HEK293 (cell line): ENCODE measurements at regions not wholly inside any gene's neighbourhood (a gene's known extent, or its start where the extent isn't known, plus 50 kb on each side); places are given as distances from the start of the nearest gene placed in this dataset.

Experiments used
- KLF9 ChIP-seq: fragments of 450-650 bp; formaldehyde crosslinking; IDR thresholded peaks from 2 replicates; pipeline ENCODE4 v1.5.1; 2016; ENCODE audit warnings: missing biosample characterization, missing genetic modification characterization, low read depth
- MYNN ChIP-seq: fragments of 450-650 bp; formaldehyde crosslinking; IDR thresholded peaks from 2 replicates; pipeline ENCODE4 v1.5.1; 2016; ENCODE audit warnings: missing biosample characterization, missing genetic modification characterization, borderline replicate concordance
- RBAK ChIP-seq: fragments of 450-650 bp; formaldehyde crosslinking; IDR thresholded peaks from 2 replicates; pipeline ENCODE4 v1.5.1; 2016; ENCODE audit warnings: missing biosample characterization, missing genetic modification characterization
- ZBTB26 ChIP-seq: fragments of 450-650 bp; formaldehyde crosslinking; optimal IDR thresholded peaks from 2 replicates; pipeline ENCODE3; 2016; ENCODE audit warnings: missing biosample characterization, mild to moderate bottlenecking, missing genetic modification characterization
- ZNF175 ChIP-seq: fragments of 450-650 bp; formaldehyde crosslinking; IDR thresholded peaks from 2 replicates; pipeline ENCODE4 v1.5.1; 2016; ENCODE audit warnings: missing biosample characterization, missing genetic modification characterization
- ZNF302 ChIP-seq: fragments of 450-650 bp; formaldehyde crosslinking; IDR thresholded peaks from 2 replicates; pipeline ENCODE4 v1.5.1; 2016; ENCODE audit warnings: missing biosample characterization, missing genetic modification characterization, low read depth
- ZNF362 ChIP-seq: fragments of 450-650 bp; formaldehyde crosslinking; IDR thresholded peaks from 2 replicates; pipeline ENCODE4 v1.5.1; 2016; ENCODE audit warnings: missing biosample characterization, missing genetic modification characterization
- TF ChIP-seq, protein P1 (sequence below): fragments of 450-650 bp; formaldehyde crosslinking; IDR thresholded peaks from 2 replicates; pipeline ENCODE4 v1.5.1; 2016; ENCODE audit warnings: missing biosample characterization, missing genetic modification characterization
- TF ChIP-seq, protein P2 (sequence below): fragments of 450-650 bp; formaldehyde crosslinking; IDR thresholded peaks from 2 replicates; pipeline ENCODE4 v1.5.1; 2016; ENCODE audit warnings: missing biosample characterization, missing genetic modification characterization
- TF ChIP-seq, protein P3 (sequence below): fragments of 450-650 bp; formaldehyde crosslinking; IDR thresholded peaks from 2 replicates; pipeline ENCODE4 v1.5.1; 2016; ENCODE audit warnings: missing biosample characterization, missing genetic modification characterization

GRCh38 chr10:130637089-130637676 is 501.0 kb downstream of the GLRX3 start:
- TF ChIP-seq, protein P1, sequence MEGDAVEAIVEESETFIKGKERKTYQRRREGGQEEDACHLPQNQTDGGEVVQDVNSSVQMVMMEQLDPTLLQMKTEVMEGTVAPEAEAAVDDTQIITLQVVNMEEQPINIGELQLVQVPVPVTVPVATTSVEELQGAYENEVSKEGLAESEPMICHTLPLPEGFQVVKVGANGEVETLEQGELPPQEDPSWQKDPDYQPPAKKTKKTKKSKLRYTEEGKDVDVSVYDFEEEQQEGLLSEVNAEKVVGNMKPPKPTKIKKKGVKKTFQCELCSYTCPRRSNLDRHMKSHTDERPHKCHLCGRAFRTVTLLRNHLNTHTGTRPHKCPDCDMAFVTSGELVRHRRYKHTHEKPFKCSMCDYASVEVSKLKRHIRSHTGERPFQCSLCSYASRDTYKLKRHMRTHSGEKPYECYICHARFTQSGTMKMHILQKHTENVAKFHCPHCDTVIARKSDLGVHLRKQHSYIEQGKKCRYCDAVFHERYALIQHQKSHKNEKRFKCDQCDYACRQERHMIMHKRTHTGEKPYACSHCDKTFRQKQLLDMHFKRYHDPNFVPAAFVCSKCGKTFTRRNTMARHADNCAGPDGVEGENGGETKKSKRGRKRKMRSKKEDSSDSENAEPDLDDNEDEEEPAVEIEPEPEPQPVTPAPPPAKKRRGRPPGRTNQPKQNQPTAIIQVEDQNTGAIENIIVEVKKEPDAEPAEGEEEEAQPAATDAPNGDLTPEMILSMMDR: no peak
- TF ChIP-seq, protein P2, sequence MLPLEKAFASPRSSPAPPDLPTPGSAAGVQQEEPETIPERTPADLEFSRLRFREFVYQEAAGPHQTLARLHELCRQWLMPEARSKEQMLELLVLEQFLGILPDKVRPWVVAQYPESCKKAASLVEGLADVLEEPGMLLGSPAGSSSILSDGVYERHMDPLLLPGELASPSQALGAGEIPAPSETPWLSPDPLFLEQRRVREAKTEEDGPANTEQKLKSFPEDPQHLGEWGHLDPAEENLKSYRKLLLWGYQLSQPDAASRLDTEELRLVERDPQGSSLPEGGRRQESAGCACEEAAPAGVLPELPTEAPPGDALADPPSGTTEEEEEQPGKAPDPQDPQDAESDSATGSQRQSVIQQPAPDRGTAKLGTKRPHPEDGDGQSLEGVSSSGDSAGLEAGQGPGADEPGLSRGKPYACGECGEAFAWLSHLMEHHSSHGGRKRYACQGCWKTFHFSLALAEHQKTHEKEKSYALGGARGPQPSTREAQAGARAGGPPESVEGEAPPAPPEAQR (tag by site-specific recombination): no peak
- TF ChIP-seq ZNF362 (tag by site-specific recombination) (no peak), ZNF302 (tag by site-specific recombination) (no peak), KLF9 (tag by site-specific recombination) (no peak), ZBTB26 (tag by site-specific recombination) (no peak), RBAK (no peak), MYNN (no peak), ZNF175 (tag by site-specific recombination) (no peak)
- TF ChIP-seq, protein P3, sequence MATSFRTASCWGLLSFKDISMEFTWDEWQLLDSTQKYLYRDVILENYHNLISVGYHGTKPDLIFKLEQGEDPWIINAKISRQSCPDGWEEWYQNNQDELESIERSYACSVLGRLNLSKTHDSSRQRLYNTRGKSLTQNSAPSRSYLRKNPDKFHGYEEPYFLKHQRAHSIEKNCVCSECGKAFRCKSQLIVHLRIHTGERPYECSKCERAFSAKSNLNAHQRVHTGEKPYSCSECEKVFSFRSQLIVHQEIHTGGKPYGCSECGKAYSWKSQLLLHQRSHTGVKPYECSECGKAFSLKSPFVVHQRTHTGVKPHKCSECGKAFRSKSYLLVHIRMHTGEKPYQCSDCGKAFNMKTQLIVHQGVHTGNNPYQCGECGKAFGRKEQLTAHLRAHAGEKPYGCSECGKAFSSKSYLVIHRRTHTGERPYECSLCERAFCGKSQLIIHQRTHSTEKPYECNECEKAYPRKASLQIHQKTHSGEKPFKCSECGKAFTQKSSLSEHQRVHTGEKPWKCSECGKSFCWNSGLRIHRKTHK (tag by site-specific recombination): no peak
